ENCODE measurements at regions not wholly inside any gene's neighbourhood (a gene's known extent, or its start where the extent isn't known, plus 50 kb on each side); places are given as distances from the start of the nearest gene placed in this dataset.

GRCh38 chr13:69306766-69307165, 800.9 kb upstream of the ATXN8OS start:
- TF ChIP-seq CTCF (IDR thresholded peaks at IDR 0.05) = no peak
- TF ChIP-seq POLR2A (IDR thresholded peaks at IDR 0.05) = no peak
